H1 (cell line): ENCODE measurements at regions not wholly inside any gene's neighbourhood (a gene's known extent, or its start where the extent isn't known, plus 50 kb on each side); places are given as distances from the start of the nearest gene placed in this dataset.

ENCODE experiments used
- CTCF ChIA-PET: fragments of 300-600 bp; sonication (Branson Sonifier 250); formaldehyde crosslinking; loops from one replicate; lab custom pipeline; 2021; ENCODE audit not compliant: partially characterized antibody; lab: Charles Lee
- POLR2A ChIA-PET: fragments of 300-600 bp; sonication (Branson Sonifier 250); formaldehyde crosslinking; loops from one replicate; lab custom pipeline; 2021; ENCODE audit warnings: inconsistent platforms; ENCODE audit not compliant: partially characterized antibody; lab: Charles Lee
- DNase-seq, 2 experiments: peaks; one replicate each; pipeline versions ENCODE4 v3.0.0 to v3.0.0-alpha.2; 2010 to 2022; ENCODE audit warnings: low spot score in 2 of 2, low read depth in 1 of 2, mixed read lengths in 1 of 2
- FAIRE-seq: peaks from 2 replicates; lab custom pipeline; 2011; peaks lifted over from hg19 to GRCh38; lab: Jason Lieb, UNC
- H2AFZ ChIP-seq: 2 replicates; pipeline ENCODE4 v1.8.1; 2012; ENCODE audit warnings: low read length, inconsistent platforms
- H2AK5ac ChIP-seq: 2 replicates; pipeline ENCODE4 v1.6.1; 2013; ENCODE audit warnings: low read depth, low read length
- H2BK120ac ChIP-seq: replicated peaks from 2 replicates; pipeline ENCODE3; 2013; ENCODE audit warnings: low read depth, low read length, inconsistent platforms
- H2BK12ac ChIP-seq: 2 replicates; pipeline ENCODE4 v1.6.1; 2013; ENCODE audit warnings: low read depth, low read length
- H2BK15ac ChIP-seq: 2 replicates; pipeline ENCODE4 v1.6.1; 2013; ENCODE audit warnings: low read length
- H2BK20ac ChIP-seq: 2 replicates; pipeline ENCODE4 v1.6.1; 2013; ENCODE audit warnings: low read length
- H2BK5ac ChIP-seq: 2 replicates; pipeline ENCODE4 v1.6.1; 2013; ENCODE audit warnings: low read depth, low read length
- H3K14ac ChIP-seq: 2 replicates; pipeline ENCODE4 v1.6.1; 2013; ENCODE audit warnings: inconsistent platforms; ENCODE audit not compliant: insufficient read length
- H3K18ac ChIP-seq: 2 replicates; pipeline ENCODE4 v1.6.1; 2013; ENCODE audit warnings: low read length; ENCODE audit errors: extremely low read depth
- H3K23ac ChIP-seq: 2 replicates; pipeline ENCODE4 v1.6.1; 2013; ENCODE audit warnings: inconsistent platforms; ENCODE audit not compliant: insufficient read length
- H3K23me2 ChIP-seq: 2 replicates; pipeline ENCODE4 v1.6.1; 2013; ENCODE audit warnings: low read depth, low read length
- H3K27ac ChIP-seq: 2 replicates; pipeline ENCODE4 v1.6.1; 2011; ENCODE audit warnings: low read depth, low read length, inconsistent platforms
- H3K27me3 ChIP-seq, 4 experiments: replicated peaks in 1 of 4; 1 replicate in 1 of 4; 2 replicates in 3 of 4; pipeline versions ENCODE4 v1.6.1 to v1.8.1; 2011 to 2013; ENCODE audit warnings: low read length in 3 of 4, mild to moderate bottlenecking in 3 of 4, inconsistent platforms in 2 of 4, mixed read lengths in 2 of 4, moderate library complexity in 1 of 4; ENCODE audit not compliant: control insufficient read depth in 3 of 4, insufficient read depth in 3 of 4; ENCODE audit errors: extremely low read depth in 1 of 4
- H3K36me3 ChIP-seq, 4 experiments: 2 replicates each; pipeline versions ENCODE4 v1.6.1 to v1.8.1; 2011 to 2013; ENCODE audit warnings: mild to moderate bottlenecking in 4 of 4, low read length in 3 of 4, moderate library complexity in 2 of 4, control low read depth in 1 of 4, inconsistent platforms in 1 of 4; ENCODE audit not compliant: insufficient read depth in 4 of 4, control insufficient read depth in 2 of 4
- H3K4ac ChIP-seq: replicated peaks from 2 replicates; pipeline ENCODE3; 2013; ENCODE audit warnings: low read length, low read depth, mixed read lengths, inconsistent platforms; ENCODE audit not compliant: insufficient read length
- H3K4me1 ChIP-seq, 4 experiments: replicated peaks in 1 of 4; 1 replicate in 1 of 4; 2 replicates in 3 of 4; pipeline versions ENCODE4 v1.6.1 to v1.8.1; 2011 to 2013; ENCODE audit warnings: low read length in 3 of 4, inconsistent platforms in 2 of 4, mixed read lengths in 1 of 4; ENCODE audit not compliant: insufficient read depth in 4 of 4, control insufficient read depth in 3 of 4
- H3K4me2 ChIP-seq, 2 experiments: 2 replicates each; pipeline versions ENCODE4 v1.6.1 to v1.8.1; 2011 to 2013; ENCODE audit warnings: low read depth in 2 of 2, low read length in 2 of 2, control low read depth in 1 of 2, inconsistent platforms in 1 of 2, mild to moderate bottlenecking in 1 of 2; ENCODE audit not compliant: insufficient read depth in 1 of 2
- H3K4me3 ChIP-seq, 4 experiments: fragments of 200-600, 300-600 bp in 1 of 4; sonication (generic), shearing (Covaris generic), sonication (Bioruptor Twin) in 1 of 4; 2 replicates each; pipeline versions ENCODE4 v1.5.1 to v1.8.1; 2011 to 2016; ENCODE audit warnings: low read length in 4 of 4, low read depth in 3 of 4, control low read depth in 2 of 4, inconsistent platforms in 2 of 4, mild to moderate bottlenecking in 2 of 4, mixed read lengths in 1 of 4, moderate library complexity in 1 of 4; ENCODE audit not compliant: insufficient read depth in 2 of 4; ENCODE audit errors: extremely low read depth in 1 of 4
- H3K56ac ChIP-seq: replicated peaks from 2 replicates; pipeline ENCODE3; 2013; ENCODE audit warnings: low read depth, mild to moderate bottlenecking, mixed read lengths, low read length, inconsistent platforms; ENCODE audit not compliant: insufficient read length
- H3K79me1 ChIP-seq: 2 replicates; pipeline ENCODE4 v1.6.1; 2013; ENCODE audit warnings: low read depth, low read length, control low read depth
- H3K79me2 ChIP-seq, 2 experiments: 2 replicates each; pipeline versions ENCODE4 v1.6.1 to v1.8.1; 2012 to 2013; ENCODE audit warnings: low read length in 2 of 2, mild to moderate bottlenecking in 2 of 2, inconsistent platforms in 1 of 2; ENCODE audit not compliant: insufficient read depth in 2 of 2, control insufficient read depth in 1 of 2
- H3K9ac ChIP-seq, 4 experiments: replicated peaks in 1 of 4; 1 replicate in 1 of 4; 2 replicates in 3 of 4; pipeline versions ENCODE4 v1.6.1 to v1.8.1; 2011 to 2013; ENCODE audit warnings: low read depth in 3 of 4, low read length in 3 of 4, control low read depth in 2 of 4, mild to moderate bottlenecking in 2 of 4, moderate library complexity in 2 of 4, inconsistent platforms in 1 of 4; ENCODE audit errors: extremely low read depth in 1 of 4
- H3K9me3 ChIP-seq, 2 experiments: 2 replicates each; pipeline versions ENCODE4 v1.6.1 to v1.8.1; 2012 to 2013; ENCODE audit warnings: mild to moderate bottlenecking in 2 of 2, moderate library complexity in 2 of 2, control low read depth in 1 of 2, inconsistent platforms in 1 of 2, low read depth in 1 of 2, low read length in 1 of 2, mixed read lengths in 1 of 2; ENCODE audit not compliant: insufficient read depth in 2 of 2
- H4K20me1 ChIP-seq, 2 experiments: replicated peaks in 1 of 2; 2 replicates each; pipeline versions ENCODE3 to v1.8.1; 2011 to 2013; ENCODE audit warnings: inconsistent platforms in 2 of 2, low read length in 2 of 2, mild to moderate bottlenecking in 1 of 2; ENCODE audit not compliant: insufficient read depth in 2 of 2, control insufficient read depth in 1 of 2
- H4K5ac ChIP-seq: 2 replicates; pipeline ENCODE4 v1.6.1; 2013; ENCODE audit warnings: low read length, low read depth, mixed read lengths, inconsistent platforms; ENCODE audit not compliant: insufficient read length
- H4K8ac ChIP-seq: 2 replicates; pipeline ENCODE4 v1.8.0; 2013; ENCODE audit warnings: mild to moderate bottlenecking, moderate library complexity, low read length, inconsistent platforms; ENCODE audit not compliant: insufficient read depth; ENCODE audit errors: extremely low read depth
- H4K91ac ChIP-seq: replicated peaks from 2 replicates; pipeline ENCODE3; 2013; ENCODE audit warnings: low read length, mixed read lengths, inconsistent platforms; ENCODE audit not compliant: insufficient read length
- BACH1 ChIP-seq: IDR thresholded peaks from 2 replicates; pipeline ENCODE4 v1.6.1; 2012; ENCODE audit warnings: low read length, improper control_type of control experiment
- SIRT6 ChIP-seq: IDR thresholded peaks from one replicate; pipeline ENCODE4 v1.7.1; 2012; ENCODE audit warnings: low read length, inconsistent platforms
- YY1 ChIP-seq: IDR thresholded peaks from 2 replicates; pipeline ENCODE4 v1.6.1; 2011; ENCODE audit warnings: low read depth, mild to moderate bottlenecking, low read length
- WGBS, 2 experiments: shearing (Covaris generic) in 1 of 2; methylation state at CpG; one replicate each; pipeline versions ENCODE4 v1.1.6 to v1.1.7; 2013 to 2015; ENCODE audit warnings: low lambda C conversion rate in 2 of 2, mixed read lengths in 2 of 2, inconsistent platforms in 1 of 2, low coverage in 1 of 2, missing lambda C conversion rate in 1 of 2; ENCODE audit not compliant: insufficient replicate concordance in 2 of 2, insufficient coverage in 1 of 2, insufficient read length in 1 of 2; ENCODE audit errors: extremely low coverage in 1 of 2, missing lambda C conversion rate in 1 of 2; 5-methylcytosine and 5-hydroxymethylcytosine counted together
- TF ChIP-seq, protein P1 (sequence below): IDR thresholded peaks from 2 replicates; pipeline ENCODE4 v1.6.1; 2012; ENCODE audit warnings: inconsistent platforms

DNA sequence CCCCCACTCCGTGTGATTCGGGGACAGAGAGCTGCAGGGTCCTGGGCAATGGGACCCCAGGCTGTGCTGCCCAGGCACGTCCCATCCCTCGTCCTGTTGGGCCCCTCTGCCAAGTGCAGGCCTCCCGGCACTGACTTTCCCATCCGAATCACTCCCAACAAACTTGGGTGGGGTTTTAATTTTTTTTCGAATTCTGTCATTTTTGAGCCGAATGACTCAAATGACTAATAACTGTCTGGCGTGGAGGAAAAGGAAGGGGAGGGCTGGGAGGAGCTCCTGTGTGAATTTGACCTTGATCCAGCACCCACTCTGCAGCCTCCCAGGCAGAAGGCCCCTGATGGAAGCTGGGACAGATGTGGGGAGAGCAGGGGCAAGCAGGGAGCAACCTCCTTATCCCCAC, 1173.2 kb downstream of the BRD1 start:
- CTCF ChIA-PET, result interaction anchor here (0.7 to 0.8 kb wide), 2 partner anchors 17 to 370 kb away, joined by 3 read pairs; no protein-coding TSS in a partner anchor
- H3K79me1 ChIP-seq, result no peaks in the 10 kb centered on the region

More for the DNA sequence above, 1173.2 kb downstream of the BRD1 start:
- Histone ChIP-seq H3K23ac (no peak overlapping the region), H2AK5ac (no peak overlapping the region), H3K4me1 (no peaks in the 10 kb centered on the region; a peak in 1 of 7 replicates), H3K18ac (no peak overlapping the region), H3K27me3 (no peaks in the 10 kb centered on the region), H3K4me2 (no peak overlapping the region), H3K4ac (no peak overlapping the region), H3K9me3 (no peaks in the 10 kb centered on the region), H2BK120ac (no peak overlapping the region), H2BK20ac (no peak overlapping the region), H3K36me3 (no peaks in the 10 kb centered on the region), H3K56ac (no peak overlapping the region), H3K27ac (no peak overlapping the region), H2BK15ac (no peak overlapping the region), H3K4me3 (no peak overlapping the region), H2AFZ (no peak overlapping the region), H4K8ac (no peak overlapping the region), H3K23me2 (no peaks in the 10 kb centered on the region), H2BK12ac (no peak overlapping the region), H2BK5ac (no peak overlapping the region), H3K9ac (no peak overlapping the region), H4K5ac (no peak overlapping the region), H3K79me2 (no peaks in the 10 kb centered on the region), H4K91ac (no peak overlapping the region), H4K20me1 (peaks cover 0 to 10% of the 10 kb centered on the region in 2 experiments), H3K14ac (no peak overlapping the region)
- TF ChIP-seq YY1 (no peak), SIRT6 (no peak), BACH1 (no peak)
- TF ChIP-seq, protein P1, sequence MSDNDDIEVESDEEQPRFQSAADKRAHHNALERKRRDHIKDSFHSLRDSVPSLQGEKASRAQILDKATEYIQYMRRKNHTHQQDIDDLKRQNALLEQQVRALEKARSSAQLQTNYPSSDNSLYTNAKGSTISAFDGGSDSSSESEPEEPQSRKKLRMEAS, result no peak
- POLR2A ChIA-PET, result no interaction called here
- DNase-seq (no peak), FAIRE-seq (no peak)
- 75% methylated on average over 9 of the region's 9 CpGs; no CpG with 5 or more reads in 1 of the 2 experiments for WGBS, 2 experiments
